Panc1 (cell line): ENCODE measurements at regions not wholly inside any gene's neighbourhood (a gene's known extent, or its start where the extent isn't known, plus 50 kb on each side); places are given as distances from the start of the nearest gene placed in this dataset.

Experiments
- ATAC-seq: fragments of 200-7000 bp; cut with Tn5 transposase; 2 replicates; pipeline ENCODE4 v1.9.1; 2020; ENCODE audit warnings: mild to moderate bottlenecking, moderate library complexity
- BruUV-seq: library from RNA; stranded (reverse); fragments of 400-500 nt; replicated peaks from 2 replicates; lab custom pipeline; 2021; lab: Mats Ljungman, UMichigan
- CTCF ChIA-PET: fragments of 300-600 bp; sonication (Branson Sonifier 250); formaldehyde crosslinking; loops from one replicate; lab custom pipeline; 2022; ENCODE audit warnings: antibody characterized with exemption; lab: Charles Lee
- POLR2A ChIA-PET: fragments of 300-600 bp; sonication (Branson Sonifier 250); formaldehyde crosslinking; loops from one replicate; lab custom pipeline; 2022; ENCODE audit warnings: antibody characterized with exemption; lab: Charles Lee
- DNase-seq: peaks from one replicate; pipeline ENCODE4 v3.0.0-alpha.2; 2010; ENCODE audit warnings: low read depth, low spot score
- H3K27ac ChIP-seq: 2 replicates; pipeline ENCODE4 v1.5.1; 2011; ENCODE audit warnings: mild to moderate bottlenecking, low read length, inconsistent platforms
- H3K27me3 ChIP-seq: fragments of 200-500 bp; sonication (Bioruptor generic); 2 replicates; pipeline ENCODE4 v1.6.0; 2014; ENCODE audit warnings: low read length, inconsistent platforms; ENCODE audit not compliant: control insufficient read depth, insufficient read depth
- H3K36me3 ChIP-seq: fragments of 200-500 bp; sonication (Bioruptor generic); 2 replicates; pipeline ENCODE4 v1.5.1; 2014; ENCODE audit warnings: inconsistent platforms, mild to moderate bottlenecking, low read length, moderate library complexity; ENCODE audit not compliant: control insufficient read depth, insufficient read depth
- H3K4me1 ChIP-seq: 2 replicates; pipeline ENCODE4 v1.5.1; 2011; ENCODE audit warnings: inconsistent platforms, mild to moderate bottlenecking, low read length, moderate library complexity; ENCODE audit not compliant: control insufficient read depth, insufficient read depth
- H3K4me3 ChIP-seq, 2 experiments: 2 replicates each; pipeline ENCODE4 v1.5.1; 2011 to 2012; ENCODE audit warnings: low read depth in 2 of 2, low read length in 2 of 2, mild to moderate bottlenecking in 2 of 2, inconsistent platforms in 1 of 2, moderate library complexity in 1 of 2
- H3K9me3 ChIP-seq: fragments of 200-500 bp; sonication (Bioruptor generic); 2 replicates; pipeline ENCODE4 v1.5.1; 2014; ENCODE audit warnings: low read depth, mild to moderate bottlenecking, inconsistent platforms, low read length, moderate library complexity; ENCODE audit not compliant: control insufficient read depth, insufficient read depth
- CTCF ChIP-seq: fragments of 450-650 bp; IDR thresholded peaks from 2 replicates; pipeline ENCODE4 v1.5.1; 2017; ENCODE audit warnings: mild to moderate bottlenecking
- POLR2AphosphoS5 ChIP-seq: IDR thresholded peaks from 2 replicates; pipeline ENCODE4 v1.6.1; 2012; ENCODE audit warnings: mild to moderate bottlenecking, low read depth, low read length, moderate library complexity
- SIN3A ChIP-seq: IDR thresholded peaks from 2 replicates; pipeline ENCODE4 v1.6.1; 2012; ENCODE audit warnings: low read depth, mild to moderate bottlenecking, low read length, moderate library complexity, borderline replicate concordance; ENCODE audit not compliant: insufficient read depth
- TCF7L2 ChIP-seq: IDR thresholded peaks from 2 replicates; pipeline ENCODE4 v1.6.1; 2011; ENCODE audit warnings: mild to moderate bottlenecking, low read depth, low read length, inconsistent platforms
- in situ Hi-C: cut with HindIII; loops from 2 replicates; pipeline ENCODE4 v1.10.0; 2016; ENCODE audit warnings: low sequenced_read_pairs, low pct_unique_long_range_greater_than_20kb
- intact Hi-C: fragments of 100-400 bp; cut with micrococcal nuclease; formaldehyde crosslinking; loops from one replicate; pipeline ENCODE4 v1.10.0; 2022; ENCODE audit not compliant: unreplicated experiment
- TF ChIP-seq, protein P1 (sequence below), 2 experiments: IDR thresholded peaks; 2 replicates each; pipeline ENCODE4 v1.6.1; 2011 to 2012; ENCODE audit warnings: low read depth in 2 of 2, control low read depth in 1 of 2, low read length in 1 of 2, mild to moderate bottlenecking in 1 of 2, moderate library complexity in 1 of 2; ENCODE audit not compliant: insufficient read depth in 1 of 2

- no peak overlapping the region for H3K27ac ChIP-seq
- POLR2A ChIA-PET: no interaction called here
- no peaks in the 10 kb centered on the region for H3K9me3 ChIP-seq
- TF ChIP-seq SIN3A (no peak), TCF7L2 (no peak), CTCF (no peak), POLR2AphosphoS5 (no peak)
- DNase-seq (no peak), ATAC-seq (no peak)
- CTCF ChIA-PET: no interaction called here
- no peaks in the 10 kb centered on the region for H3K36me3 ChIP-seq
- H3K27me3 ChIP-seq: no peaks in the 10 kb centered on the region
- intact Hi-C loops: loop anchor here (10.0 kb wide), 1 partner anchor 55 kb away; no protein-coding TSS in a partner anchor
- H3K4me3 ChIP-seq: no peak overlapping the region
- no TSS peak for BruUV-seq
- in situ Hi-C loops: no loop called here
- H3K4me1 ChIP-seq: no peaks in the 10 kb centered on the region
Measured at GRCh38 chr20:18929800-18930199, 116.2 kb downstream of the SCP2D1 start.

- Histone ChIP-seq H3K27ac (no peak overlapping the region), H3K4me3 (no peak overlapping the region), H3K36me3 (no peaks in the 10 kb centered on the region), H3K4me1 (no peaks in the 10 kb centered on the region), H3K9me3 (no peaks in the 10 kb centered on the region), H3K27me3 (no peaks in the 10 kb centered on the region; the same call in 1 of the 2 replicates)
- in situ Hi-C loops (no loop called here), intact Hi-C loops (no loop called here)
- POLR2A ChIA-PET: no interaction called here
- DNase-seq: no peak
- TF ChIP-seq, protein P1, sequence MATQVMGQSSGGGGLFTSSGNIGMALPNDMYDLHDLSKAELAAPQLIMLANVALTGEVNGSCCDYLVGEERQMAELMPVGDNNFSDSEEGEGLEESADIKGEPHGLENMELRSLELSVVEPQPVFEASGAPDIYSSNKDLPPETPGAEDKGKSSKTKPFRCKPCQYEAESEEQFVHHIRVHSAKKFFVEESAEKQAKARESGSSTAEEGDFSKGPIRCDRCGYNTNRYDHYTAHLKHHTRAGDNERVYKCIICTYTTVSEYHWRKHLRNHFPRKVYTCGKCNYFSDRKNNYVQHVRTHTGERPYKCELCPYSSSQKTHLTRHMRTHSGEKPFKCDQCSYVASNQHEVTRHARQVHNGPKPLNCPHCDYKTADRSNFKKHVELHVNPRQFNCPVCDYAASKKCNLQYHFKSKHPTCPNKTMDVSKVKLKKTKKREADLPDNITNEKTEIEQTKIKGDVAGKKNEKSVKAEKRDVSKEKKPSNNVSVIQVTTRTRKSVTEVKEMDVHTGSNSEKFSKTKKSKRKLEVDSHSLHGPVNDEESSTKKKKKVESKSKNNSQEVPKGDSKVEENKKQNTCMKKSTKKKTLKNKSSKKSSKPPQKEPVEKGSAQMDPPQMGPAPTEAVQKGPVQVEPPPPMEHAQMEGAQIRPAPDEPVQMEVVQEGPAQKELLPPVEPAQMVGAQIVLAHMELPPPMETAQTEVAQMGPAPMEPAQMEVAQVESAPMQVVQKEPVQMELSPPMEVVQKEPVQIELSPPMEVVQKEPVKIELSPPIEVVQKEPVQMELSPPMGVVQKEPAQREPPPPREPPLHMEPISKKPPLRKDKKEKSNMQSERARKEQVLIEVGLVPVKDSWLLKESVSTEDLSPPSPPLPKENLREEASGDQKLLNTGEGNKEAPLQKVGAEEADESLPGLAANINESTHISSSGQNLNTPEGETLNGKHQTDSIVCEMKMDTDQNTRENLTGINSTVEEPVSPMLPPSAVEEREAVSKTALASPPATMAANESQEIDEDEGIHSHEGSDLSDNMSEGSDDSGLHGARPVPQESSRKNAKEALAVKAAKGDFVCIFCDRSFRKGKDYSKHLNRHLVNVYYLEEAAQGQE (IDR thresholded peaks at IDR 0.05; ENCODE audit: insufficient read depth in 1 of 2, low read depth in 2 of 2, low read length in 1 of 2): no peak
- TF ChIP-seq SIN3A (no peak), TCF7L2 (no peak), POLR2AphosphoS5 (no peak), CTCF (no peak)
- no peak for ATAC-seq
- no TSS peak for BruUV-seq
- CTCF ChIA-PET: no interaction called here
Measured at GRCh38 chr20:18943542-18943941, 130.0 kb downstream of the SCP2D1 start.
